Astrocyte of the spinal cord (primary cell): ENCODE measurements at regions not wholly inside any gene's neighbourhood (a gene's known extent, or its start where the extent isn't known, plus 50 kb on each side); places are given as distances from the start of the nearest gene placed in this dataset.

Source experiments
- DNase-seq: peaks from one replicate; pipeline ENCODE4 v3.0.0; 2011; ENCODE audit warnings: low read depth, low spot score
- H3K4me3 ChIP-seq: 2 replicates; pipeline ENCODE4 v1.5.1; 2011; ENCODE audit warnings: low read depth, mild to moderate bottlenecking, low read length, moderate library complexity
- CTCF ChIP-seq: IDR thresholded peaks from 2 replicates; pipeline ENCODE4 v1.5.1; 2012; ENCODE audit warnings: low read depth, mild to moderate bottlenecking, low read length, inconsistent platforms
- in situ Hi-C: cut with HindIII; loops from 2 replicates; pipeline ENCODE4 v1.10.0; 2017; ENCODE audit warnings: low sequenced_read_pairs

GRCh38 chr1:195294911-195295310, 1313.3 kb downstream of the KCNT2 start:
- in situ Hi-C loops = no loop called here
- DNase-seq = no peak

GRCh38 chr1:195278644-195279043, 1329.6 kb downstream of the KCNT2 start:
- in situ Hi-C loops = no loop called here
- no peak overlapping the region for H3K4me3 ChIP-seq
- TF ChIP-seq CTCF = no peak
- no peak for DNase-seq

More at GRCh38 chr1:195294911-195295310, 1313.3 kb downstream of the KCNT2 start:
- H3K4me3 ChIP-seq = no peak overlapping the region
- TF ChIP-seq CTCF = no peak

GRCh38 chr1:195275710-195276109, 1332.5 kb downstream of the KCNT2 start:
- no peak for DNase-seq
- no peak overlapping the region for H3K4me3 ChIP-seq
- in situ Hi-C loops = no loop called here
- TF ChIP-seq CTCF = no peak

GRCh38 chr1:195251900-195252299, 1356.3 kb downstream of the KCNT2 start:
- H3K4me3 ChIP-seq = no peak overlapping the region
- DNase-seq = no peak
- no peak for TF ChIP-seq CTCF
- in situ Hi-C loops = no loop called here

GRCh38 chr1:195243492-195243891, 1364.7 kb downstream of the KCNT2 start:
- TF ChIP-seq CTCF = no peak
- in situ Hi-C loops = no loop called here

GRCh38 chr1:195241066-195241465, 1367.2 kb downstream of the KCNT2 start:
- no peak for TF ChIP-seq CTCF
- in situ Hi-C loops = no loop called here

More at GRCh38 chr1:195243492-195243891, 1364.7 kb downstream of the KCNT2 start:
- H3K4me3 ChIP-seq = no peak overlapping the region
- DNase-seq = no peak

GRCh38 chr1:195238313-195238712, 1369.9 kb downstream of the KCNT2 start:
- no peak for TF ChIP-seq CTCF
- no peak for DNase-seq
- no peak overlapping the region for H3K4me3 ChIP-seq
- in situ Hi-C loops = no loop called here

More at GRCh38 chr1:195241066-195241465, 1367.2 kb downstream of the KCNT2 start:
- DNase-seq = no peak
- no peak overlapping the region for H3K4me3 ChIP-seq
